Upper lobe of right lung (tissue), 1 donor: ENCODE measurements at regions not wholly inside any gene's neighbourhood (a gene's known extent, or its start where the extent isn't known, plus 50 kb on each side); places are given as distances from the start of the nearest gene placed in this dataset.

Experiments
- ATAC-seq: fragments of 200-7000 bp; cut with Tn5 transposase; one replicate; pipeline ENCODE4 v1.9.1; 2020; ENCODE audit warnings: mild to moderate bottlenecking, moderate library complexity
- DNase-seq: peaks from one replicate; pipeline ENCODE4 v3.0.0-alpha.2; 2020
- H3K27ac ChIP-seq: fragments of 200-600 bp; one replicate; pipeline ENCODE4 v1.8.0; 2022
- H3K27me3 ChIP-seq: fragments of 200-600 bp; one replicate; pipeline ENCODE4 v1.8.0; 2022; ENCODE audit warnings: mild to moderate bottlenecking
- H3K36me3 ChIP-seq: fragments of 200-600 bp; one replicate; pipeline ENCODE4 v1.8.0; 2022
- H3K4me1 ChIP-seq: fragments of 200-600 bp; one replicate; pipeline ENCODE4 v1.8.0; 2022
- H3K4me3 ChIP-seq: fragments of 200-600 bp; one replicate; pipeline ENCODE4 v1.8.0; 2022; ENCODE audit warnings: mild to moderate bottlenecking
- H3K9me3 ChIP-seq: fragments of 200-600 bp; one replicate; pipeline ENCODE4 v1.8.0; 2022
- CTCF ChIP-seq: fragments of 200-600 bp; IDR thresholded peaks from one replicate; pipeline ENCODE4 v1.8.0; 2022; ENCODE audit warnings: antibody characterized with exemption
- intact Hi-C: fragments of 100-400 bp; cut with DNase I; formaldehyde crosslinking; loops from one replicate; pipeline ENCODE4 v1.11.0; 2022
- donor health status: DM: no; HTN: yes; CAD: no; lungs with severe emphysema.

DNA sequence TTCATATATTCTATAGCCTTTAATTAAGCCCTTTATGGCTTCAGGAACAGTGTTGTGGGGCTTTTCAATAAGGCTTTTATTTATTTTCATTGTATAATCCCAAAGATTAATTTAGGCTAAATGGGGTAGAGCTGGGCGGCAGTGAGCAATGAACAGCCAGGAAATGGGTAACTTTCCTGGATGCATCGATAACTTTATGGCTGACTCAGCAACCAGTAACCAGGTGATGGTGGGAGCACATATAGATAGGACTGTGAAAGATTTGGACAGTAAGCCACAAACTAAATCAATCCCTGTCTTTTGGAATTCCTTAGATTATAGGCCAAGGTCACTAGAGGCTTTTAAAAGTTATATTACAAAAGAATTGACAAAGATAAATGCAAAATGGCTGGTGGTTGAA lies 1260.6 kb upstream of the CELF4 start:
- Histone ChIP-seq H3K27me3 (no peaks in the 10 kb centered on the region), H3K27ac (no peak overlapping the region), H3K9me3 (no peaks in the 10 kb centered on the region), H3K4me1 (no peaks in the 10 kb centered on the region), H3K36me3 (no peaks in the 10 kb centered on the region), H3K4me3 (no peak overlapping the region)
- no peak for TF ChIP-seq CTCF
- intact Hi-C loops = no loop called here
- DNase-seq (no peak), ATAC-seq (no peak)

DNA sequence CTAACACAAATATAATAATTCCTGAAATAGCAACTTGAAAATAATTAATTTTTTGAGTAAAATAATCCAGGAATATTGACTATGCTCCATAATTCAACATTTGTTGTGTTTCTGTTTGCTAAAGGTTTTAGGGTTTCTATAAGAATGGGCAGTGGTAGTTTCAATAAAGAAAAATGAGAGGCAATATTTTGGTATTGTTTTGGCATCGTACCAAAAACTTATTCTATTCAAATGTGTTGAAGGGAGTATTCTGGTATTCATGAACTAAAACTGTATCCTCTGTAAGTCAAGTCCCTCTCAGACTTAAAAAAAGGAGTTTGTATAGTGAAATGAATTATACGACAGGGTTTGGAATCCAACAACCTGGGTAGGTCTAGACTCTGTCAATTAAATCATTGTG lies 1245.6 kb upstream of the CELF4 start:
- no peak for TF ChIP-seq CTCF
- Histone ChIP-seq H3K27me3 (no peaks in the 10 kb centered on the region), H3K4me3 (no peak overlapping the region), H3K36me3 (no peaks in the 10 kb centered on the region), H3K9me3 (no peaks in the 10 kb centered on the region), H3K4me1 (no peaks in the 10 kb centered on the region), H3K27ac (no peak overlapping the region)
- DNase-seq (no peak), ATAC-seq (no peak)
- intact Hi-C loops = no loop called here

DNA sequence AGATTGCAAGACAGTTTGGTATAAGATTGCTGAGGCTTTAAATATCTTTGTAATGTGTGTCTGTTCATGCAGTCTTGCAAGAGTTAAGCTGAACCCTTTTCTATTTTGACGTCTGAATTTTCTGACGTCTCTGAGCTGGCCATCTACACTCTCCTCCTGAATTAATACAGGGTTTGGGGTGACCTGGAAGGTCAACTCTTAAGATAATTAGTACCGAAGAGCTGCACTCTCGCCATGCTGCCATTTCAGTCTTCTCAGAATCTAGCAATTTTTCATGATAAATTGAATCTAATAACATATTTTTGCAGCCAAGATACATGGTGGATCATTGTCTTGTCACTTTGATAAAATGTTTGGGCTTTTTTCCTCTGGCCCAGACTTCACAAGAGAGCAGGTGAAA lies 1245.2 kb upstream of the CELF4 start:
- Histone ChIP-seq H3K36me3 (no peaks in the 10 kb centered on the region), H3K4me3 (no peak overlapping the region), H3K27ac (no peak overlapping the region), H3K27me3 (no peaks in the 10 kb centered on the region), H3K9me3 (no peaks in the 10 kb centered on the region), H3K4me1 (no peaks in the 10 kb centered on the region)
- no peak for TF ChIP-seq CTCF
- intact Hi-C loops = no loop called here
- DNase-seq = no peak
- no peak for ATAC-seq

- Histone ChIP-seq H3K4me3 (no peak overlapping the region), H3K27me3 (no peaks in the 10 kb centered on the region), H3K27ac (no peak overlapping the region), H3K36me3 (no peaks in the 10 kb centered on the region), H3K4me1 (no peaks in the 10 kb centered on the region), H3K9me3 (no peaks in the 10 kb centered on the region)
- DNase-seq (no peak), ATAC-seq (no peak)
- TF ChIP-seq CTCF = no peak
- intact Hi-C loops = no loop called here
These were observed 1242.3 kb upstream of the CELF4 start for GRCh38 chr18:38807915-38808314.

DNA sequence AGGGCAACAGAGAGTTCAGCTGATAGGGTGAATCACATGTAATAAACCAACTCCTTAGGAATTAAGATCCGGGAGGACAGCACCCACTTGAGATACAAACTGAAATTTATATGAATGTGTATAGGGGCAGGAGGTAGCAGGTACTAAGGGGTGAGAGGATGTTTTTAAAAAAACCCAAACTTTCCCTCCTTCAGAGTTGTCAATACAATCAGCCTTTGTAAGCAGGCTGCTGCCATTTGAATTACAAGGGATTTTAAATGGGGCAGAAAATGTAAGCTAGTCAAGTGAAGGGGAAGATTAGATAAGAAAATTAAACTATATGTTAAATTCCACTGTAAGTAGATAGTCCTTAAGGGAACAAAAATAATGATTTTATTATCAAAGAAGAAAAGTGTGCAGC lies 1239.7 kb upstream of the CELF4 start:
- TF ChIP-seq CTCF = no peak
- ATAC-seq (no peak), DNase-seq (no peak)
- H3K9me3 ChIP-seq = no peaks in the 10 kb centered on the region
- no peaks in the 10 kb centered on the region for H3K27me3 ChIP-seq
- H3K36me3 ChIP-seq = no peaks in the 10 kb centered on the region
- H3K4me3 ChIP-seq = no peak overlapping the region
- no peak overlapping the region for H3K27ac ChIP-seq
- intact Hi-C loops = no loop called here
- H3K4me1 ChIP-seq = no peaks in the 10 kb centered on the region

DNA sequence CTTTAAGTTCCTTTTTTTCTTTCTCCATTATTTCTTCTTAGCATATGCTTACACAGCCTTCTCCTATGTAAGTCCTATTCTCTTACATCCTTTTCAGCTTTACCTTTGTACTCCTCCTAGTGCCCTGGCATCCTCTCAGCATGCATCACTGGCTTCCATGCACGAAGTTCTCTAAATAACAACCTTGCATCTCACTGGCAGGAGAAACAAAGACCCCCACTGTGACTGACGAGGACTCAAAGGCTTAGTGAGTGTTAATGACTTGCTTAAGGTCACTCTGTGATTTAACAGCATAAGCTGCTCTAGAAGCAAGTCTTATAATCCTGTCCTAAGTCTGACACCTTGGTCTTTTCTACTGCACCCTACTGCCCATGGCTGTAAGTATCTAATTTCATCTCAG lies 1236.0 kb upstream of the CELF4 start:
- H3K27ac ChIP-seq = no peak overlapping the region
- ATAC-seq (no peak), DNase-seq (no peak)
- TF ChIP-seq CTCF = no peak
- no peaks in the 10 kb centered on the region for H3K36me3 ChIP-seq
- no peaks in the 10 kb centered on the region for H3K27me3 ChIP-seq
- H3K4me1 ChIP-seq = no peaks in the 10 kb centered on the region
- H3K9me3 ChIP-seq = no peaks in the 10 kb centered on the region
- intact Hi-C loops = no loop called here
- no peak overlapping the region for H3K4me3 ChIP-seq
